ENCODE measurements at regions not wholly inside any gene's neighbourhood (a gene's known extent, or its start where the extent isn't known, plus 50 kb on each side); places are given as distances from the start of the nearest gene placed in this dataset.

GRCh38 chr14:58703161-58703506, 65.4 kb downstream of the DACT1 start:
- H2AK5ac ChIP-seq (ENCODE audit: low read depth, low read length) = no peak overlapping the region
- POLR2A ChIA-PET (ENCODE audit: partially characterized antibody) = no interaction called here
- no peak for FAIRE-seq
- no peak overlapping the region for H3K27ac ChIP-seq (ENCODE audit: low read depth, low read length)
- no peaks in the 10 kb centered on the region for H4K20me1 ChIP-seq (replicated peaks in 1 of 2; ENCODE audit: control insufficient read depth in 1 of 2, insufficient read depth in 2 of 2, low read length in 2 of 2)
- H4K91ac ChIP-seq (replicated peaks; ENCODE audit: insufficient read length, low read length) = no peak overlapping the region
- no peak overlapping the region for H3K18ac ChIP-seq (ENCODE audit: extremely low read depth, low read length)
- H3K27me3 ChIP-seq (replicated peaks in 1 of 4; ENCODE audit: control insufficient read depth in 3 of 4, extremely low read depth in 1 of 4, insufficient read depth in 3 of 4, low read length in 3 of 4) = no peaks in the 10 kb centered on the region
- H2BK15ac ChIP-seq (ENCODE audit: low read length) = no peak overlapping the region
- H3K4ac ChIP-seq (replicated peaks; ENCODE audit: insufficient read length, low read depth, low read length) = no peak overlapping the region
- no peak overlapping the region for H2AFZ ChIP-seq (ENCODE audit: low read length)
- no peak overlapping the region for H3K23ac ChIP-seq (ENCODE audit: insufficient read length)
- H2BK20ac ChIP-seq (ENCODE audit: low read length) = no peak overlapping the region
- DNase-seq (ENCODE audit: low read depth in 1 of 2, low spot score in 2 of 2) = no peak
- no peak overlapping the region for H2BK5ac ChIP-seq (ENCODE audit: low read depth, low read length)
- H3K79me1 ChIP-seq (ENCODE audit: low read depth, low read length) = no peaks in the 10 kb centered on the region
- no peaks in the 10 kb centered on the region for H3K79me2 ChIP-seq (ENCODE audit: control insufficient read depth in 1 of 2, insufficient read depth in 2 of 2, low read length in 2 of 2)
- no peak overlapping the region for H2BK120ac ChIP-seq (replicated peaks; ENCODE audit: low read depth, low read length)
- no peak overlapping the region for H3K9ac ChIP-seq (replicated peaks in 1 of 4; ENCODE audit: extremely low read depth in 1 of 4, low read depth in 3 of 4, low read length in 3 of 4)
- no peaks in the 10 kb centered on the region for H3K36me3 ChIP-seq (ENCODE audit: control insufficient read depth in 2 of 4, insufficient read depth in 4 of 4, low read length in 3 of 4)
- H3K4me2 ChIP-seq (ENCODE audit: insufficient read depth in 1 of 2, low read depth in 2 of 2, low read length in 2 of 2) = no peak overlapping the region
- H3K4me3 ChIP-seq (ENCODE audit: extremely low read depth in 1 of 4, insufficient read depth in 2 of 4, low read depth in 3 of 4, low read length in 4 of 4) = no peak overlapping the region
- CTCF ChIA-PET (ENCODE audit: partially characterized antibody) = interaction anchor here (0.9 kb wide), 1 partner anchor 64 kb away, joined by 5 read pairs; no protein-coding TSS in a partner anchor
- H3K4me1 ChIP-seq (replicated peaks in 1 of 4; ENCODE audit: control insufficient read depth in 3 of 4, insufficient read depth in 4 of 4, low read length in 3 of 4) = no peaks in the 10 kb centered on the region
- 87% methylated on average over 1 of the region's 1 CpG; no CpG with 5 or more reads in 1 of the 2 experiments for WGBS, 2 experiments (ENCODE audit: extremely low coverage in 1 of 2, insufficient coverage in 1 of 2, insufficient read length in 1 of 2, insufficient replicate concordance in 2 of 2, low coverage in 1 of 2, low lambda C conversion rate in 2 of 2, missing lambda C conversion rate in 1 of 2)
- H4K5ac ChIP-seq (ENCODE audit: insufficient read length, low read depth, low read length) = no peak overlapping the region
- H3K9me3 ChIP-seq (ENCODE audit: insufficient read depth in 2 of 2, low read depth in 1 of 2, low read length in 1 of 2) = no peaks in the 10 kb centered on the region
- no peak overlapping the region for H3K14ac ChIP-seq (ENCODE audit: insufficient read length)
- no peak overlapping the region for H3K56ac ChIP-seq (replicated peaks; ENCODE audit: insufficient read length, low read depth, low read length)
- H2BK12ac ChIP-seq (ENCODE audit: low read depth, low read length) = no peak overlapping the region
- H4K8ac ChIP-seq (ENCODE audit: extremely low read depth, insufficient read depth, low read length) = no peak overlapping the region
- no peaks in the 10 kb centered on the region for H3K23me2 ChIP-seq (ENCODE audit: low read depth, low read length)
- TF ChIP-seq KDM4A (IDR thresholded peaks at IDR 0.05; ENCODE audit: low read depth, low read length, severe bottlenecking) (no peak), RXRA (IDR thresholded peaks at IDR 0.05; ENCODE audit: insufficient read depth, low read depth, low read length) (no peak), SUZ12 (IDR thresholded peaks at IDR 0.05; ENCODE audit: low read length) (no peak), CTCF (IDR thresholded peaks at IDR 0.05; ENCODE audit: control extremely low read depth in 1 of 3, insufficient read depth in 1 of 3, low read depth in 1 of 3, low read length in 3 of 3) (no peak), SIRT6 (IDR thresholded peaks at IDR 0.05; ENCODE audit: low read length) (no peak), RFX5 (IDR thresholded peaks at IDR 0.05; ENCODE audit: borderline replicate concordance, low read depth, low read length) (no peak), SRF (IDR thresholded peaks at IDR 0.05; ENCODE audit: low read depth, low read length) (no peak), CEBPB (IDR thresholded peaks at IDR 0.05; ENCODE audit: low read depth, low read length) (no peak), BACH1 (IDR thresholded peaks at IDR 0.05; ENCODE audit: low read length) (no peak), ZNF274 (IDR thresholded peaks at IDR 0.05; ENCODE audit: borderline replicate concordance, extremely low read depth, low read length) (no peak), NANOG (IDR thresholded peaks at IDR 0.05; ENCODE audit: insufficient read depth, low read depth, low read length, poor library complexity, severe bottlenecking) (no peak), TBP (IDR thresholded peaks at IDR 0.05; ENCODE audit: low read depth, low read length) (no peak), SP1 (IDR thresholded peaks at IDR 0.05; ENCODE audit: low read depth, low read length) (no peak)
